ENCODE measurements at regions not wholly inside any gene's neighbourhood (a gene's known extent, or its start where the extent isn't known, plus 50 kb on each side); places are given as distances from the start of the nearest gene placed in this dataset.

GRCh38 chr1:5264476-5264875 lies 610.1 kb downstream of the AJAP1 start (continued):
- TF ChIP-seq TCF7 (CRISPR knock-in tag; IDR thresholded peaks at IDR 0.05; ENCODE audit: low read depth) (no peak), ZNF121 (CRISPR knock-in tag; IDR thresholded peaks at IDR 0.05) (no peak)

GRCh38 chr1:5256793-5257192 lies 602.4 kb downstream of the AJAP1 start:
- Mint-ChIP-seq H3K36me3 (peaks cover 76% of the 10 kb centered on the region), H3K4me1 (no peaks in the 10 kb centered on the region), H3K27me3 (ENCODE audit: low read depth) (peaks cover 20% of the 10 kb centered on the region), H3K9me3 (peaks cover 79% of the 10 kb centered on the region), H3K4me3 (no peak overlapping the region), H3K27ac (no peak overlapping the region)
- CTCF ChIA-PET = no interaction called here
- POLR2A ChIA-PET = no interaction called here
- no peak for ATAC-seq
- TF ChIP-seq ZNF425 (CRISPR knock-in tag; conservative IDR thresholded peaks at IDR 0.05) (no peak), ZNF512 (CRISPR knock-in tag; IDR thresholded peaks at IDR 0.05; ENCODE audit: borderline replicate concordance) (no peak), HMGA2 (CRISPR knock-in tag; IDR thresholded peaks at IDR 0.05) (no peak), ZNF532 (CRISPR knock-in tag; IDR thresholded peaks at IDR 0.05; ENCODE audit: borderline replicate concordance) (no peak), FOXJ3 (CRISPR knock-in tag; IDR thresholded peaks at IDR 0.05; ENCODE audit: borderline replicate concordance) (no peak), ZSCAN18 (CRISPR knock-in tag; IDR thresholded peaks at IDR 0.05) (no peak), E2F4 (CRISPR knock-in tag; IDR thresholded peaks at IDR 0.05; ENCODE audit: borderline replicate concordance, low read depth) (no peak), TCF7 (CRISPR knock-in tag; IDR thresholded peaks at IDR 0.05; ENCODE audit: low read depth) (no peak), ZNF423 (CRISPR knock-in tag; IDR thresholded peaks at IDR 0.05) (no peak), CBFB (CRISPR knock-in tag; IDR thresholded peaks at IDR 0.05; ENCODE audit: low read depth) (no peak), E2F5 (CRISPR knock-in tag; IDR thresholded peaks at IDR 0.05) (no peak), E2F1 (CRISPR knock-in tag; IDR thresholded peaks at IDR 0.05) (no peak), NR3C1 (CRISPR knock-in tag; conservative IDR thresholded peaks at IDR 0.05; ENCODE audit: low read depth) (no peak), ZNF317 (CRISPR knock-in tag; IDR thresholded peaks at IDR 0.05; ENCODE audit: borderline replicate concordance, low read depth) (no peak), ETV6 (CRISPR knock-in tag; IDR thresholded peaks at IDR 0.05) (no peak), ATF1 (CRISPR knock-in tag; IDR thresholded peaks at IDR 0.05) (no peak)
- DNase-seq (ENCODE audit: low spot score) = no peak

Measured in WTC11 (cell line).